WTC11 (cell line): ENCODE measurements at regions not wholly inside any gene's neighbourhood (a gene's known extent, or its start where the extent isn't known, plus 50 kb on each side); places are given as distances from the start of the nearest gene placed in this dataset.

Source experiments
- FOXK1 ChIP-seq: sonication (generic); formaldehyde crosslinking; IDR thresholded peaks from 2 replicates; pipeline ENCODE4 v1.8.0; 2022; ENCODE audit warnings: mild to moderate bottlenecking, moderate library complexity, missing genetic modification reagents
- FOXP1 ChIP-seq: sonication (generic); formaldehyde crosslinking; IDR thresholded peaks from 2 replicates; pipeline ENCODE4 v1.8.0; 2022; ENCODE audit warnings: missing genetic modification reagents, mild to moderate bottlenecking, moderate library complexity, borderline replicate concordance
- MYBL2 ChIP-seq: sonication (generic); formaldehyde crosslinking; IDR thresholded peaks from 2 replicates; pipeline ENCODE4 v1.8.1; 2023; ENCODE audit warnings: mild to moderate bottlenecking, moderate library complexity, missing genetic modification reagents
- NFYB ChIP-seq: sonication (generic); formaldehyde crosslinking; conservative IDR thresholded peaks from 2 replicates; pipeline ENCODE4 v1.8.0; 2022; ENCODE audit warnings: low read depth, missing genetic modification reagents
- NR2C2 ChIP-seq: sonication (generic); formaldehyde crosslinking; IDR thresholded peaks from 2 replicates; pipeline ENCODE4 v1.8.0; 2022; ENCODE audit warnings: mild to moderate bottlenecking, missing genetic modification reagents
- SP1 ChIP-seq: sonication (generic); formaldehyde crosslinking; conservative IDR thresholded peaks from 2 replicates; pipeline ENCODE4 v1.8.1; 2022; ENCODE audit warnings: missing genetic modification reagents
- ZNF263 ChIP-seq: sonication (generic); formaldehyde crosslinking; IDR thresholded peaks from 2 replicates; pipeline ENCODE4 v1.8.1; 2022; ENCODE audit warnings: low read depth, mild to moderate bottlenecking, moderate library complexity, missing genetic modification reagents
- ZNF423 ChIP-seq: fragments of 250-450 bp; sonication (Bioruptor Pico); IDR thresholded peaks from 2 replicates; pipeline ENCODE4 v2.1.2; 2022; ENCODE audit warnings: mild to moderate bottlenecking, moderate library complexity
- TF ChIP-seq, protein P1 (sequence below): sonication (generic); formaldehyde crosslinking; IDR thresholded peaks from 2 replicates; pipeline ENCODE4 v1.8.1; 2022; ENCODE audit warnings: mild to moderate bottlenecking, missing genetic modification reagents, moderate library complexity, borderline replicate concordance
- TF ChIP-seq, protein P2 (sequence below): sonication (generic); formaldehyde crosslinking; IDR thresholded peaks from 2 replicates; pipeline ENCODE4 v1.8.0; 2022; ENCODE audit warnings: mild to moderate bottlenecking, missing genetic modification reagents
- TF ChIP-seq, protein P3 (sequence below): fragments of 200-600 bp; IDR thresholded peaks from 2 replicates; pipeline ENCODE4 v1.8.0; 2022; ENCODE audit warnings: antibody characterized with exemption
- TF ChIP-seq, protein P4 (sequence below): sonication (generic); formaldehyde crosslinking; IDR thresholded peaks from 2 replicates; pipeline ENCODE4 v1.8.1; 2022; ENCODE audit warnings: low read depth, missing genetic modification reagents, borderline replicate concordance

DNA sequence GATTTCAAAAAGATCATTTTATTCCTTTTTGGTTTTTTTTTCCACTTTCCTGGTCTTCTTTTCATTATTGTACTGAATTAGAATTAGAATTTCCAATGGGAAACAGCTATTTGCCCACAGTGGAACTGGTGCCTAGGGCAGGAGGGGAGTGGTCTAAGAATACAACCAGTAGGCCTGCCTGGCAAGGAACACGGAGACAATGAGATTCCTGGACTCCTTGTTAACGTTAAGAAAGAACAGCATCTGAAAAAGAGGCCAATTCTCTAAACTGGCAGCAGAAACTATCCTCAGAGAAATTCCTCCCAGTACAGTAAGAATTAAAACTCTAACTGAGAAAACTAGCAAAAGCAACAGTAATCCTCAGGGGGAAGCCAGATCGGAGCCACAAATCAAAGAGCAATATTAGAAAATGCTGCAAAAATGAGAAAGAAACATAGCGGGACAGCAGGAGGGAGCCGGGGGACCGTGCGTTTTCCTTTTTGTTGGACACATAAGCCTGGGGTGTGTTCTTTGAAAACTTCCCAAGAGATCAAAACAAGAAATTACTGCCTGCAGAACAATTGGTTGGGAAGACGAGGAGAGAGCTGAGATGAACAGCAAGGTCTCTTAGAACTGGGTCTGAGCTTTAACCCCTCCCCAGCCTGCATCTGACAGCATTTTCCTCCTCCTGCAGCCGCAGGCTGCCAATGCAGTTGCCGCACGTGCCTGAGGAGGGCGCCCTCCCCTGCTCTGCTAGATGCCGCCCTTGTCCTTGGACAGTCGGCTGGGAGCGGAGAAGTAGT, 776.0 kb downstream of the TSN start:
- no peak for TF ChIP-seq ZNF263 (CRISPR knock-in tag)
- TF ChIP-seq, protein P1, sequence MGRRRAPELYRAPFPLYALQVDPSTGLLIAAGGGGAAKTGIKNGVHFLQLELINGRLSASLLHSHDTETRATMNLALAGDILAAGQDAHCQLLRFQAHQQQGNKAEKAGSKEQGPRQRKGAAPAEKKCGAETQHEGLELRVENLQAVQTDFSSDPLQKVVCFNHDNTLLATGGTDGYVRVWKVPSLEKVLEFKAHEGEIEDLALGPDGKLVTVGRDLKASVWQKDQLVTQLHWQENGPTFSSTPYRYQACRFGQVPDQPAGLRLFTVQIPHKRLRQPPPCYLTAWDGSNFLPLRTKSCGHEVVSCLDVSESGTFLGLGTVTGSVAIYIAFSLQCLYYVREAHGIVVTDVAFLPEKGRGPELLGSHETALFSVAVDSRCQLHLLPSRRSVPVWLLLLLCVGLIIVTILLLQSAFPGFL, result no peak
- TF ChIP-seq FOXP1 (CRISPR knock-in tag), result no peak
- TF ChIP-seq, protein P2, sequence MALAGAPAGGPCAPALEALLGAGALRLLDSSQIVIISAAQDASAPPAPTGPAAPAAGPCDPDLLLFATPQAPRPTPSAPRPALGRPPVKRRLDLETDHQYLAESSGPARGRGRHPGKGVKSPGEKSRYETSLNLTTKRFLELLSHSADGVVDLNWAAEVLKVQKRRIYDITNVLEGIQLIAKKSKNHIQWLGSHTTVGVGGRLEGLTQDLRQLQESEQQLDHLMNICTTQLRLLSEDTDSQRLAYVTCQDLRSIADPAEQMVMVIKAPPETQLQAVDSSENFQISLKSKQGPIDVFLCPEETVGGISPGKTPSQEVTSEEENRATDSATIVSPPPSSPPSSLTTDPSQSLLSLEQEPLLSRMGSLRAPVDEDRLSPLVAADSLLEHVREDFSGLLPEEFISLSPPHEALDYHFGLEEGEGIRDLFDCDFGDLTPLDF (CRISPR knock-in tag), result no peak
- TF ChIP-seq, protein P3, sequence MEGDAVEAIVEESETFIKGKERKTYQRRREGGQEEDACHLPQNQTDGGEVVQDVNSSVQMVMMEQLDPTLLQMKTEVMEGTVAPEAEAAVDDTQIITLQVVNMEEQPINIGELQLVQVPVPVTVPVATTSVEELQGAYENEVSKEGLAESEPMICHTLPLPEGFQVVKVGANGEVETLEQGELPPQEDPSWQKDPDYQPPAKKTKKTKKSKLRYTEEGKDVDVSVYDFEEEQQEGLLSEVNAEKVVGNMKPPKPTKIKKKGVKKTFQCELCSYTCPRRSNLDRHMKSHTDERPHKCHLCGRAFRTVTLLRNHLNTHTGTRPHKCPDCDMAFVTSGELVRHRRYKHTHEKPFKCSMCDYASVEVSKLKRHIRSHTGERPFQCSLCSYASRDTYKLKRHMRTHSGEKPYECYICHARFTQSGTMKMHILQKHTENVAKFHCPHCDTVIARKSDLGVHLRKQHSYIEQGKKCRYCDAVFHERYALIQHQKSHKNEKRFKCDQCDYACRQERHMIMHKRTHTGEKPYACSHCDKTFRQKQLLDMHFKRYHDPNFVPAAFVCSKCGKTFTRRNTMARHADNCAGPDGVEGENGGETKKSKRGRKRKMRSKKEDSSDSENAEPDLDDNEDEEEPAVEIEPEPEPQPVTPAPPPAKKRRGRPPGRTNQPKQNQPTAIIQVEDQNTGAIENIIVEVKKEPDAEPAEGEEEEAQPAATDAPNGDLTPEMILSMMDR, result peak; percentile 96
- TF ChIP-seq SP1 (CRISPR knock-in tag), result peak; percentile 7; the same call in 1 of the 2 replicates
- TF ChIP-seq MYBL2 (CRISPR knock-in tag), result no peak
- TF ChIP-seq, protein P4, sequence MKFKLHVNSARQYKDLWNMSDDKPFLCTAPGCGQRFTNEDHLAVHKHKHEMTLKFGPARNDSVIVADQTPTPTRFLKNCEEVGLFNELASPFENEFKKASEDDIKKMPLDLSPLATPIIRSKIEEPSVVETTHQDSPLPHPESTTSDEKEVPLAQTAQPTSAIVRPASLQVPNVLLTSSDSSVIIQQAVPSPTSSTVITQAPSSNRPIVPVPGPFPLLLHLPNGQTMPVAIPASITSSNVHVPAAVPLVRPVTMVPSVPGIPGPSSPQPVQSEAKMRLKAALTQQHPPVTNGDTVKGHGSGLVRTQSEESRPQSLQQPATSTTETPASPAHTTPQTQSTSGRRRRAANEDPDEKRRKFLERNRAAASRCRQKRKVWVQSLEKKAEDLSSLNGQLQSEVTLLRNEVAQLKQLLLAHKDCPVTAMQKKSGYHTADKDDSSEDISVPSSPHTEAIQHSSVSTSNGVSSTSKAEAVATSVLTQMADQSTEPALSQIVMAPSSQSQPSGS, result no peak
- no peak for TF ChIP-seq NR2C2 (CRISPR knock-in tag)
- TF ChIP-seq FOXK1, result no peak
- no peak for TF ChIP-seq NFYB (CRISPR knock-in tag)
- no peak for TF ChIP-seq ZNF423 (CRISPR knock-in tag)
